ENCODE measurements at regions not wholly inside any gene's neighbourhood (a gene's known extent, or its start where the extent isn't known, plus 50 kb on each side); places are given as distances from the start of the nearest gene placed in this dataset.

DNA sequence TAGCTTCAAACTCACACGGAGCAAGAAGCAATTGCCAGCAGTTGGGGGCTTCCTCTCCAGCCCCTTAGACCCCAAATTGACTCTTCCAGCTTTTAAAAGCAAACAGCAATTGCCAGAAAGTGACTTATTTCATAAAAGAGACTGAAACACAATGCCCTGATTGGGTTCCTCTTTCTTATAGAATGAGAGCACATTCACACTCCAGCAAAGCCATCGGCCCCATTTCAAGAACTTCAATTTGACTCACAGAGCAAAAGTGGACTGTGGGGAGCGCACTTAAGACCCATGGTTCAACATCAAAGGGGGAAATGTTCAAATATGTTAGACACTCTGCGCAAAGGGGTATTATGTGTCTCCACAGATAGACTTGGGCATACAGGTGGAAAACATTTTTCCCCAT, 484.7 kb downstream of the BCL11A start:
- TF ChIP-seq, protein P1, sequence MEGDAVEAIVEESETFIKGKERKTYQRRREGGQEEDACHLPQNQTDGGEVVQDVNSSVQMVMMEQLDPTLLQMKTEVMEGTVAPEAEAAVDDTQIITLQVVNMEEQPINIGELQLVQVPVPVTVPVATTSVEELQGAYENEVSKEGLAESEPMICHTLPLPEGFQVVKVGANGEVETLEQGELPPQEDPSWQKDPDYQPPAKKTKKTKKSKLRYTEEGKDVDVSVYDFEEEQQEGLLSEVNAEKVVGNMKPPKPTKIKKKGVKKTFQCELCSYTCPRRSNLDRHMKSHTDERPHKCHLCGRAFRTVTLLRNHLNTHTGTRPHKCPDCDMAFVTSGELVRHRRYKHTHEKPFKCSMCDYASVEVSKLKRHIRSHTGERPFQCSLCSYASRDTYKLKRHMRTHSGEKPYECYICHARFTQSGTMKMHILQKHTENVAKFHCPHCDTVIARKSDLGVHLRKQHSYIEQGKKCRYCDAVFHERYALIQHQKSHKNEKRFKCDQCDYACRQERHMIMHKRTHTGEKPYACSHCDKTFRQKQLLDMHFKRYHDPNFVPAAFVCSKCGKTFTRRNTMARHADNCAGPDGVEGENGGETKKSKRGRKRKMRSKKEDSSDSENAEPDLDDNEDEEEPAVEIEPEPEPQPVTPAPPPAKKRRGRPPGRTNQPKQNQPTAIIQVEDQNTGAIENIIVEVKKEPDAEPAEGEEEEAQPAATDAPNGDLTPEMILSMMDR (IDR thresholded peaks at IDR 0.05; ENCODE audit: low read length) = no peak
- no peak for TF ChIP-seq EZH2phosphoT487 (IDR thresholded peaks at IDR 0.05; ENCODE audit: low read length)

All from MM.1S (cell line).